Esophagus mucosa (tissue), 1 donor: ENCODE measurements at regions not wholly inside any gene's neighbourhood (a gene's known extent, or its start where the extent isn't known, plus 50 kb on each side); places are given as distances from the start of the nearest gene placed in this dataset.
"Not testable (repeated sequence)": the region's sequence is repeated elsewhere in the genome, so short reads cannot be mapped to it uniquely, and the experiment has no call there.

Experiments
- ATAC-seq: fragments of 200-7000 bp; cut with Tn5 transposase; one replicate; pipeline ENCODE4 v1.9.1; 2020
- donor health status: DM: yes; HTN: yes; CAD: no.

DNA sequence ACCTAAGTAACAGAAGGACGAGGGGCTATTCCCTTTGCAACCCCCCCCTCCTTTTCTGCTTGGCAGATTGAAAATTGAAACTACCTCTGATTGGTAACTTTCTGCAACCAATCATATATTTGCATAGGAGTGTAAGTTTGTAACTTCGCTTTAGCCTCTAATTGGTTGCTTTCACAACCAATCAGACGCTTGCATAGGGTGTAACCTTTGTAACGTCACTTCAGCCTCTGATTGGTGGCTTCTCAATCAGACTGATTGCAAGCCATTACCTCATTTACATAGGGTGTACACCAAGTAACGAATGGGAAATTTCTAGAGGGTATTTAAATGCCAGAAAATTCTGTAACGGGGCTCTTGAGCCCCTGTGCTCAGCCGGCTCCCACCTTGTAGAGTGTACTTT lies 131.9 kb upstream of the FOXD4L5 start:
- not testable (repeated sequence) for ATAC-seq

DNA sequence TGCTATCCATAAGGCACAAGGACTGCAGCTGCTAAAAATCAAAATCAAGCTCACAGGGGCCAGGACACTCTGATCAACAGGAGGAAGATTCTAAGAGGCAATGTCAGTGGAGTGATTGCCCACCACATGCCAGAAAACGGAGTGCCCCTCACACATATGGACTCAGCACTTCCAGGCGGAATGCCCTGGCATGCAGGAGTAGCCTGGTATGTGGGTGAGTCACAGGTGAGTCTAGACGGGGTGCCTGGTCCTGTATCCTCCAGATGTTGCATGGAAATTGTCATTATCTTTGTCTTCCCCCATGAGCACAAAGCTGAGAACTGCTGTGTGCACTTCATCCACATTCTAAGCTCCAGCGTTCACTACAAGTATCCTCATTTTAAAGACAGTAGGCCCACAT lies 129.2 kb upstream of the FOXD4L5 start:
- peak; percentile 27 for ATAC-seq

DNA sequence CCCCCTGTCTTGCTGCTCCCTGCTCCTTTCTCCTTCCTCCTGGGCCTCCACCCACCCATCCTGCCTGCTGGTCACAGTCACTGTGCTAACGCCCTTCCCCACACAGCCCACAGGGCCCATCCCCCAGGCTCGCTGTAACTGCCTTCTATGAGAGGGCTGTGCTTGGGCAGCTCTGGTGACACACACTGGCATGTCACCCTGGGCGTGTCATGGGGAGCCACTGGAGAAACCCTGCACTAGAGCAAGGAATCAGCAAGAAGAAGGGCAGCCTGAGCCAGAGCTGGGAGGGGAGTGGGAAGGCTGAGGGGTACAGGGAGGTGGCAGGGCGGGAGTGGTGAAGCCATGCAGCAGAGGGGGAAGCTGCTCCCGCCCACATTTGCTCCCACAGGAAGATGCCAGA lies 128.4 kb upstream of the FOXD4L5 start:
- peak; percentile 48 for ATAC-seq

DNA sequence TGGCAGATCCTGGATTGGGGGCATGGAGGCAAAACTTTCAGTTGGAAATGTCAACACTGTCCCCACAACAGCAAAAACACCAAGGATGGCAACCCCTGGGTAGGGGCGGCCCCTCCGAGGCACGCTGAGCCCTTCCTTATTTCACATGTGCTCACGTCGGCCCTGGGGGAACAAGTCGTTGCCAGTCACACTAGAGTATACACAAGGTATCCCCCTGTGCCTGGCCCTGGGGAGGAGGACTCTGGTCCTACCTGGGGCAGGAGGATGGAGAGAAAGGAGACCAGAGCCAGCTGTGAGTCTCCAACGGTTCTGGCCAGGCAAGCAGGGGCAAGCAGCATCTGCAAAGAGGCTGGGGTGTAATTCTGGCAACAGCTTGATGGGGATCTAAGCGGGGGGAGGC lies 126.9 kb upstream of the FOXD4L5 start:
- ATAC-seq = no peak

DNA sequence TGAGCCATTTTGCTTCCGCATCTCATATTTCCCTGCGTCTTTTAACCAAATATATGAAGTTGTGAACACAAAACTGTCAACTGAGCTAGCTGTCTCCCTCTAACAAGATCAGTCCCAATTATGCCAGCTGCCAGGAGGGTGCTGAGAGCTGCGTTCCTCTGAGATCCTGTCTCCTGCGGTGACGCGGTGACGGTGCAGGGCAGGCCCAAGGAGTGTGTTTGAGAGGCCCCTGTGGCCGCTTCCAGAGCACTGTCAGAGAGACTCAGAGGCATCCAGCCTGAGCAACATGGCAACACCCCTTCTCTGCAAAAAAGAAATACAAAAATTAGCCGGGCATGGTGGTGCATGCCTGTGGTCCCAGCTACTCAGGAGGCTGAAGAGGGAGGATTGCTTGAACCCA lies 126.3 kb upstream of the FOXD4L5 start:
- ATAC-seq = no peak

DNA sequence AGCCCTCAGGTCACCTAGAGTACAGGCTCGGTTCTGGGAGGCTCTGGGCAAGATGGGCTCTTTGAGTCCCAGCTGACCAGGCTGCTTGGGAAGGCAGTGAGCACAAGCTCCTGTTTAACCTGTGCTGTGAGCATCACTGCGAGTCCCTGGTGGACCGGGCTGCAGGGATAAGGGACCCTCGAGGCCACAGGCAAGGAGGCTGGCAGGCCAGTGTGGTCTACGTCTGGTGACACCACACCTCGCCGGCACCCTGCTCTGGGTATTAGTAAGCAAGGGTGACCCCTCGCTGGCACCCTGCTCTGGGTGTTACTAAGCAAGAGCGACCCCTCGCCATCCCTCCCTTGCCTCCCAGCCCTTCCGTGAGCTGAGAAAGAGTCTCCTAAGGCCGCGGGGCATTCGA lies 125.9 kb upstream of the FOXD4L5 start:
- ATAC-seq = no peak

DNA sequence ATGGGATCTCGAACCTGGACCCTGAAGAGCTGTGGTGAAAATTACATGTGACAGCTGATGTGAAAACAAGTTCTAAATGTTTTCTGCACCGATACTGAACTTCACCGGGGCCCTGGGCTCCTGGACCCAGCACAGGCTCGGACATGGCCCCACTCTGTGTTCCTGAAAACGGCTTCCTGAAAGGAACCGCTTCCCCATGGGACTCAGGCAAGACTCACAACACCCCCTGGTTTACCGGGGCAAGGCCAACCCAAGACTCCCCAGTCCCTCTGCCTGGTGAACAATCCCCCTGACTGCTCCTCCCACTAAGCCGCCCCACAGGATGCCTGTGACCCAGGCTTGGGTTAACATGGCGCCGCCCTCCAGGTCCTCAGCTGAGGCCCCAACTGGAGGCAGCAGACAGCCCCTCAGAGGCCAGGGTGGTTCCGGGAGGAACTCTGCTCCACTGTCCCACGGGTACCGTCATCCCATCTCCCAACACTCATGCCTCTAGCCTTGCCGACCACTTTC lies 124.5 kb upstream of the FOXD4L5 start:
- ATAC-seq = no peak

DNA sequence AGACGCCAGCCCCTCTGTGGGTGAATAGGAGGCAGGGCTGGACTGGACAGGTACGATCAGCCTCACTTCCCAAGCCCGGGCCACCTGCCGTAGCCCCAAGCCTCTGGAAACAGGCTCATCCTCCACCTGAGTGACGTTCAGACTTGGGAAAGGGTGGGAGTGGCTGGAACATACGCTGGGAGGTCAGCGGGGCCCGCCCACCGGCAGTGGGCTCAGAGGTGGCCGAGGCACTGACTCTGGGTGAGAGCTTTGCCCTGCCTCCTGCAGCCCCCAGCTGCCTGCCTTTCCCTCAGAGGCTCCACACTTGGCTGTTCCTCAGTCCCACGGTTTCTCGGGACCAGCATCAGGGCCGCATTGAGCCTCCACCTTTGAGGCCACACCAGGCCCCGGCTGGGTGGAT lies 123.8 kb upstream of the FOXD4L5 start:
- ATAC-seq = not testable (repeated sequence)

DNA sequence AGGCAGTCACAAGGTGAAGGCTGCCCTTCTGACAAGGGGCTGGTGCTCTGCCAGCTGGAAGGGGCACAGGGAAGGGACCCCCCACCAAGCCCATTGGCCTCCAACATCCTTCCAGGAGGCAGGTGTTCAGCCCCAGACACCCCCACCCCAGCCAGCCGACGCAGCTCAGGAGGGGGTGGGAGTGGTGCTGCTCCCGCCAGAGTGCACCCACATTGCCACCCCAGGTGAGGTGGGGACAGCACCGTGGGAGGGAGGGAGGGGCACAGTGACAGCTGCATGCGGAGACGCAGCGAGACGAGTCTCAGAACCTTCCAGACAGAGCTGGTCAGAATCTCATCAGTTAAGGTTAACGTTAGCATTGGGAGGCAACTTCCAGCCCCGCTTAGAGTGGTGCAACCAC lies 121.6 kb upstream of the FOXD4L5 start:
- not testable (repeated sequence) for ATAC-seq

DNA sequence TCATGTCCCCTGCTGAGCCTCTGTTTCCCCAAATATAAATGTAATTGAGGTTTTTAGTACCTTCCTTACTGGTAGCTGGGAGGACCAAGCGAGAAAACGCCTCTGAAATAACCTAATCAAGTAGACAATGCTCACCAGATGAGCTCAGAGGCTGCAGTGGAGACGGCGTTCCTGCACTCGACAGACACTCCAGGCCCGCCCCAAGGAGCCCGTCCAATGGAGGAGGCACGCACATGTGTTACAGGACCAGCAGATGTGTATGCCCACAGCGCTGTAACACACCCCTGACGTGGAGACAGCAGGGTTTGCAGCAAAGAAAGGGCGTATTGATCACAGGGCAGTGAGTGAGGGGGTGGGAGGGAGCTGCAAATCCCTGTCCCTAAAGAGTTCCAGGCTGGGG lies 120.8 kb upstream of the FOXD4L5 start:
- ATAC-seq = not testable (repeated sequence)

DNA sequence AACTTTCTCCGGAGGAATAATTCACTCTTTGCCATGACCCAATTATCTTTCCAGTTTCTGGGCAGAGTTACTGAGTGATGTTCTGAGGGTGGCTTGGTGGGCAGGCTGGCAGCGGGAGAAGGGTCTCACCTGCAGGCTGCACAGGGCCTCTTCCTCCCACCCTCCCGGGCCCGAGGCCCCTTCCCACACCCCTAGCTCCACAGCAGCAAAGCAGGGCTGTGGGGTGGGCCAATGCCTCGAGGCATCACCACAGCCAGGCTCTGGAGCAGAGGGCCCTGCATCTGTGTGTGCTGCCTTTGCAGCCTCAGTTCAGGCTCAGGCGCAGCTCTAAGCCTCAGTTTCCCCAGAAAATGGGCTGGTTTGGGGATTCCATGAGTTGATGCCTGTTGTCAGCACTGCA lies 120.2 kb upstream of the FOXD4L5 start:
- no peak for ATAC-seq

DNA sequence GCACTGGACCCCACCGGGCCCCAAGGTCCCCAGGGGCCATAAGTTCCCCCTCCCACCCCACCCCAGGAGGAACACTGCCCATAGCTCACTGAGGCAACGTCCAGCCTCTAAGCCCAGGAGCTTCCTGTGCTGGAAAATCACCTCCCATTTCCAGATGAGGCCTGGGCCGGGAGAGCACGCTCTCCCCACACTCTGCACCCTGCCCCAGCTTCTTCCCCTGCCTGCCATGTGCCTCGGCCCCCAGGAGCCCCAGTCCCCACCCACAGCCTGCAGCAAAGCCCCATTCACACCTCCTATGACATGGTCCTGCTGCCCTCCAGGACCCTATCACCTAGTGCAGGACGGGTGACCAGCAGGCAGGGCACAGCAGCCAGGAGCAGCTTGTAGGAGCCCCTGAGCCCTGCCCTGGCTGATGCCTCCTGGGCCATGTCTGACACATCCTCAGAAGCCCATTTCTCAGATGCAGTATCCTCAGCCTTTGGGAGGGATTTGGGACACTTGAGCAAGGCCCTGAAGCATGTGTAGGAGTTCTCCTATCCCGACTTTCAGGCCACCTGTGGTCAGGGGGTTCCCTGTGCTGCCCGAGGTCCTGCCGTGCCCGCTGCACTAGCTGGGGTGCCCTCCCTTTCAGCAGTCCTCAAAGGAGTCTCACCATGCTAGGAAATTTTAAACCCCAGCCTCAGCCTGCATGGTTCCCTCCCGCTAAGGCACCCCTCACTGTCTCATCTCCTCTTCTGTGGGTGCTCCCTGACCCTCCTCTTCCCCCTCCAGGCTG lies 119.4 kb upstream of the FOXD4L5 start:
- ATAC-seq = no peak

DNA sequence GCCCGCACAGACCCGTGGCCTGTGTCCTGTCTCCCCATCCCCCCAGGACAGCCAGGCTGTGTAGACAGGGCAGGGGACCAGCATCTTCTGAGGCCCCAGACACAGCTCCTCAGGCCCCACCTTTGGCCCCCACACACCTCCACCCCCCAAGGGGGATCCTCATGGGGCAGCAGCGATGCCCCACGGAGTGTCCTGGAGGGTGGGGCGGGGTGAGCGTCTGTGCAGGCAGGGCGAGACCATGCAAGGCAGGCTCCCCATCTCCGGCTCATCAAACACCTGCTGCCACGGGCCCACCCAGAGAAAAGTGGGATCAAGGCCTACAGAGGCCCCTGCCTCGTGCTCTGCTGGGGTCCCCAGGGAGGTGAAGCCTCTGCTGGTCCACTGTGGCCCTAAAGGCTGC lies 118.7 kb upstream of the FOXD4L5 start:
- peak; percentile 19 for ATAC-seq

DNA sequence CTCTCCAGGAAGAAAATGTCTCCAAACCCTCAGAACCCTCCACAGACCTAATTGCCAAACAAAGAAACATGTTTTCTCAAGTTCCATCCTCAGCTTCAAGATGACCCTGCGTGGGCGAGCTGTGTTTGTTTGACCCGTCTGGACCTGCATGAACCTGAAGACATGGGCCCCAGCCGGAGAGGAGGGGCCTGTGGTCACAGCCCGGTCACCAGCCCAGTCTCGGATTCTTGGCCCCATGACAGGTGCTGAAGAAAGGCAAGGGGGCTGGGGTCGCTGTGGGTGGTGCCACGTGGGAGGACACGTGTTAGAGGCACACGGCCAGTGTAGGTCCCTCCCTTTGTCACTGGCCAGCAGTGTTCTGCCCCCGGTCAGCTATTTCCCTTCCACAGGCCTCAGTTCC lies 118.1 kb upstream of the FOXD4L5 start:
- not testable (repeated sequence) for ATAC-seq

DNA sequence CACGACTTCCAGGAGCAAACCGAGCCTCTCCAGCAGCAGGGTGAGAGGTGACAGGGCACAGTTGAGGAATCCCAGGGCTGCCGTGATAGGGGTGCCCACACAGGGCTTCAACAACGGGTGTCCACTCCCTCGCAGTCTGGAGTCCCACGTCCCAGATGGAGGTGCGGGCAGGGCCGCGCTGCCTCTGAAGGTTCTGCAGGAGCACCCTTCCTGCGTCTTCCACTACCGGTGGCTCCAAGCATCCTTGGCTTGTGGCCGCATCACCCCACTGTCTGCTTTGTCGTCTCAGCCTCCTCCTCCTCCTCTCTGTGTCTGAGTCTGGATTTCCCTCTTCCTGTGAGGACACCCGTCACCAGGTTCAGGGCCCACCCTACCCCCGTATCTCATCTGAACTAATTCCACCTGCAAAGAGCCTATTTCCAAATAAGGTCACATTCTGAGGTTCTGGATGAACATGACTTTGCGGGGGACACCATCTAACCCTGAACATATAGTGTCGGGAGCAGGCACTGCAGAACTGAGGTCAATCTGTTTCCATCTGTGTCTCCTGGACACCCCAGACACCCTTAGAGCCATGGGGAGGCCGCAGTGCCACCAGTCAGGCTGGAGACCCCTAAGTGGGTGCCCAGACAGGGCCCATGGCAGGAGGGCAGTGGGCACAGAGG lies 117.3 kb upstream of the FOXD4L5 start:
- ATAC-seq = not testable (repeated sequence)

DNA sequence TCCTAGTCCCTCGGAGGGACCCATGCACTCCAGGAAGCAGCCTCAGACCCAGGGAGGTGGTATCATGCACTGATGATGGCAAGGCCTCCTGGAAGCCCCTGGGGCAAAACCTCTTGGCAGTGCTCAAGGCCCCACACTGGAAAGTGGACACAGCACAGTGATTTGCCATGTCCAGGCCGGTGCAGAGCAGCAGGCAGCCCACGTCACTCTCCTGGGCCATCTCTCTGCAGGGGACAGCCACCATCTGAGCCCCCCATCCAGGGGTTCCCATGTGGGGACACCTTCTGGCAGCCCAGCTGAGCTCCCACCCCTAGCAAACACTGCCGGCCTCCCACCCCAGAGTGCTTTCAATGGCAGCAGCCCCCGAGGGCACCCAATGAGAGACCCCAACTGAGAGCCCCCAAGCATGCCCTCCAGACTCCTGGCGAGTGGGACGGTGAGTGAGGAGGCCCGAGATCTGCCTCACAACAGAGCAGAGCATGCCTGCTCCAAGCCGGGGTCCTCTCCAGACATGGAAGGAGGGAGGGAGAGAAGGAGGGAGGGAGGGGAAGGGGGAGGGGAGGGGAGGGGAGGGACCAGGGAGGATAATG lies 116.5 kb upstream of the FOXD4L5 start:
- ATAC-seq = peak; percentile 20

DNA sequence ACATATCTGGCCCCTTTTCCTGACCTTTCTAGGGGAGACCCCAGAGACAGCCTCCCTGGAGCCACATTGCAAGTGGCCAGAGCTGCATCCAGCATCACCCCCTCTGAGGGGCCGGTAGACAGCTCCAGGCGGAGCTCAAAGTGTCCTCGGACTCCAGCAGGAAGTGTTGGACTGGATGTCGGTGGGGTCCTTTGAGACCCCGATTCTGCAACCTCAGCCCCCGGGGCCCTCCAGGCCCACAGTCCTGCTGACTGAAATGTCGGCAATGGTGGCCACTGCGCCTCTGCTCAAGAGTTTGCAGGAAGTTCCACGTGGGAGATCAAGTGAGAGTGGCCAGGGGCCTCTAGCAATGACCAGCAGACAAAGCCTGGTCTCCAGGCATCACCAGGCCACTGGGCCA lies 115.9 kb upstream of the FOXD4L5 start:
- no peak for ATAC-seq

DNA sequence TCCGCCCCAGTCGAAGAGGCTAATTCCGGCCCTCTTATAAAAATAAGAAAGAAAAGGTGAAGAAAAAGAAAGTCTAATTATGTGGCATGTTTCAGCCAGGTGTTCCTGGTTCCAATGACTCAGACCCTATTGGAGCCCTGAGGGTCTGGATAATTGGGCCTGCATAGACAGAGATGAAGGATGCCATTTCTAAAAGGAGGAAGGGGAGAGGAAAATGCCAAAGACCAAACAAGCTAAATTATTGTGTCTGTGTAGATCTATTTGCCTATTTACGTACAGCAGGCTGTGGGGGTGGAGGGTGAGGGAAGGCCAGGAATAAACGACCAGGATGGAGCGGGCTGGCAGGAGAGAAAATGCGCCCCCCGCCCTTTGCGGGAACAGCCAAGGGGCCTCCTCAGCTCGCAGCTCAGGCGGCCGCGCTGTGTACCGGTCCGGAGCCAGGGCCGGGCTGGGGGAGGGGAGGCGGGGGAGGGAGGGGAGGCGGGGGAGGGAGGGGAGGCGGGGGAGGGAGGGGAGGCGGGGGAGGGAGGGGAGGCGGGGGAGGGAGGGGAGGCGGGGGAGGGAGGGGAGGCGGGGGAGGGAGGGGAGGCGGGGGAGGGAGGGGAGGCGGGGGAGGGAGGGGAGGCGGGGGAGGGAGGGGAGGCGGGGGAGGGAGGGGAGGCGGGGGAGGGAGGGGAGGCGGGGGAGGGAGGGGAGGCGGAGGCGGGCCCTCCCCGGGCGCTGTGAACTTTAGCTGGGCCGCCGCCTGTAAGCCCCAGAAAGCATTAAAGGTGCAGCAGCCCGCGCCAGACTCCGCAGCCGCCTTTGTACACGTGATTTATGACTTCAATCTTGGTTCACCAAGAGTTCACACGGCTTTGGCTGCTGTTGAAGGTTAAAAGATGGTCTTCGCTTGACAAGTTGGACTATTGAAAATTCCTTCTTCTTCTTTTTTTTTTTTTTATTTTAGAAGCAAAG lies 113.0 kb upstream of the FOXD4L5 start:
- not testable (repeated sequence) for ATAC-seq

DNA sequence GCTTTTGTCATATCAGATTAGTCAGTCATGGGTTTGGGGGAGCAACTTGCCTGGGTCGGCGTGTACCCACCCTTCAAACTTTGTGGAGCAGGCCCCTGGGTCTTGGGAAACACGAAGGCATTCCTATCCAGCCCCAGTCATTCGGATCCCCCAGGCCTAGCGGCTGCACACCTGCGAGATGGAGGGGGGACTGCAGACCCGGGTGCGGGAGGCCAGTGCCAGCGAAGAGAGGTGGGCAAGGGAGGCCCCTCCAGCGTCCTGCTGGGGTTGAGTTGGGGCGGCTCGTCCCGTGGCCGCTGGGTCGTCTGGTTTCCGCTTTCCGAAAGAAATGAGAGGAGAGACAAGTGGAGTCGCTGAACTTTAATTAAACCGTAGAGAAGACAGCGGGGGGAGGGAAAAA lies 112.2 kb upstream of the FOXD4L5 start:
- ATAC-seq = not testable (repeated sequence)

DNA sequence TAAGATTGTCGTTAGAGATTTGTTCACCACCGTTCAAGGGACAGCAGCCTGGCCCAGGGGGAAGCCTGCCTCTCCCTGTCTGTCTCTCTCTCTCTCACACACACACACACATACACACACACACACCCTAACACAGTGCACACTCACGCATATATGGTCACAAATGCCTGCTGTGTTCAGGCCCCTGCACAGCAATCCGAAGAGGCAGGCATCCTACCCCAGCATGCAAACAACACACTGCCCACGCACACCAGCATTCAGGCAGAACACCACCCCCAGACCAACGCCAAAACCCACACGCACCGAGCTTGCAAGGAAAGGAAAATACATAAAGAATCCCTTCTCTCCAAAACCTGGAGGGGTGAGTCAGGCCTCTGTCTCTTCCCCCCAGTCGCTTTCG lies 111.6 kb upstream of the FOXD4L5 start:
- not testable (repeated sequence) for ATAC-seq

DNA sequence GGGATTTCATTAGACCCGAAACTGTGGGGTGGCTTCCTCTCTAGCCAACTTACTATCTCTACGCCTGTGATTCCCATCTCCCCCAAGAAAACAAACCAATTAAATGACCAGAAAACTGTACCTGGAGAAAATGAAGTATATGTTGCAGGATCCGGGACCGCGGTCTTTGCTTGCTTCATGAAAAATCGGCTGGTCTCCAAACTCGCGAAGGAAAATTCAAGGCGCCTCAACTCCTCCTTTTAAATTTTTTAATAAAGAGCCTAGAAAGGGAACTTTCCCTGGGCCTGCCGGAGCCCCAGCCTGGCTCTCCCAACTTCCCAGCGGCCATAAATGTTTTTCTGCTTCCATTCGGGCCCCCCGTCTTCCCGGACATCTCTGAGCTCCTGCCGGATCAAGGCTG lies 110.8 kb upstream of the FOXD4L5 start:
- not testable (repeated sequence) for ATAC-seq

DNA sequence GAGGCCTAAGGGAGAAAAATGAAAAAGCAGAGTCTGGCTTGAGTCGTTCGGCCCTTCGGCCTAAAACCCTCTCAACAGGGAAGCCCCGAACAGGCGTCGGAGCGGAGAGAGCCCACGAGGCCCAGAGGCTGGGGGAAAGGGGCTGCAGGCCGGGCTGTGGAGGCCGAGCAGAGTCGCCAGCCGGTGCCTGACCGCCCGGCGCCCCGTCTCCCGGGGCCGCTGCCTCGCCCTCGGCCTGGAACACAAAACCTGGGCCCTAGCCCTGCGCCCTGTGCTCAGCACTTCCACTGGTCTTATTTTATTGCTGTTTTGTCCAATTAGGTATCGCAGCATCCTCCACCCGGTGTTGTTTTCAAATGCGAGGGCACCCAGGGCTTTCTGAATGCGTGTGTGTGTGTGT lies 110.1 kb upstream of the FOXD4L5 start:
- ATAC-seq = not testable (repeated sequence)
